ENCODE measurements at regions not wholly inside any gene's neighbourhood (a gene's known extent, or its start where the extent isn't known, plus 50 kb on each side); places are given as distances from the start of the nearest gene placed in this dataset.
"Not testable (repeated sequence)": the region's sequence is repeated elsewhere in the genome, so short reads cannot be mapped to it uniquely, and the experiment has no call there.

- DNase-seq (ENCODE audit: low read depth) = peak; percentile 60
Measured at GRCh38 chr1:121519042-121519755, 334.4 kb downstream of the SRGAP2C start.

- not testable (repeated sequence) for DNase-seq (ENCODE audit: low read depth)
Measured at GRCh38 chr1:121519756-121520286, 335.0 kb downstream of the SRGAP2C start.

- no peak for DNase-seq (ENCODE audit: low read depth)
Measured at GRCh38 chr1:121522061-121522759, 337.4 kb downstream of the SRGAP2C start.

GRCh38 chr1:121523112-121523511 is 338.3 kb downstream of the SRGAP2C start:
- not testable (repeated sequence) for DNase-seq (ENCODE audit: low read depth)

DNA sequence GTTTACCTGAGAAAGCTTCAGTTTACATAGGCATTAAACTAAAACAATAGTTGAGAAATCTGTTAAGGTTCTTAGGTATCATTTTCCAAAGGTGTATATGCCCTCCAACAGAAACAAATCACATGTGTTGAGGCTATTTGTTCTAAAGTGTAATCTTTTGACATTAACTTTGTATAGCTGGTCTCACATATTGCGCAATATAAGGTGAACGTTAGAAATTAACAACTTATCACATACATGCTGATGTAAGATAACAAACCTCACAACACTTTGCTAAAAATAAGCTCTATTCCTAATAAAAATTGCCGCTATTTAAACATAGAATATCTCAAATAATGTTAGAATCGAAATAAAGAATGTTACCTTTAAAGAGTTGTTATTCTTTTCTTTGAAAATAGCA is 340.6 kb downstream of the SRGAP2C start:
- DNase-seq (ENCODE audit: low read depth) = no peak

GRCh38 chr1:121528958-121529357 is 344.2 kb downstream of the SRGAP2C start:
- not testable (repeated sequence) for DNase-seq (ENCODE audit: low read depth)

DNA sequence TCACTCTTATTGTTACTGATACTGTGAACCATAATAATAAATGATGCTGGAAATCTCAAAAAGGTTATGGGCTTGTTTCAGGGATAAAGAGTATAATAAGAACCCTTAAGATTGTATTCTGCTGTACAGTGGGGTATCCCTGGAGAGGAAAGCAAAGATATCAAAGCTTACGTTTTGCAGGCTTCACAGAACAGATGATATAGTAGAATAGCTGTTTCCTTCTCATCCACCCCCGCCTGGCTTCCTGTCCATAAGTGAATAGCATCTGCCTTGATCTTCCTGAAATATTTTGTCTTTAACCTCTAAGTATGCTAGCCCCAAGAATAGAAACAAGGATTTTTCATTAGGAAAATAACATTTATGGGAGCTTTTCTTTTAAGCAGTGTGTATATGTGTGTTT is 345.3 kb downstream of the SRGAP2C start:
- DNase-seq (ENCODE audit: low read depth) = not testable (repeated sequence)

GRCh38 chr1:121531747-121532146 is 347.0 kb downstream of the SRGAP2C start:
- DNase-seq (ENCODE audit: low read depth) = not testable (repeated sequence)

DNA sequence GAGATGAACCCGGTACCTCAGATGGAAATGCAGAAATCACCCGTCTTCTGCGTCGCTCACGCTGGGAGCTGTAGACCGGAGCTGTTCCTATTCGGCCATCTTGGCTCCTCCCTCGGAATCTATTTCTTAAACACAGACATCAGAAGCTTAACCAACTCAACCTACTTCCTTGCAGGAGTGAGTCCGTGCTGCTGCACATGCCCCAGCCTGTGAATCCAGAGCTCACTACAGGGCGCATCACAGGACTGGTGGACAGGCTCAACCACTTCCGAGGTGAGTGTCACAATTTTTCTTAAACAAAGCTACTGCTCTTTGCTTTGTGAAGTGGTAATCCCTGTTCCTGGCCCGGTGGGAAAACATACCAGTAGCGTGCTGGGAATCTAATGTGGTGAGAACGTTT is 353.4 kb downstream of the SRGAP2C start:
- DNase-seq (ENCODE audit: low read depth) = not testable (repeated sequence)

DNA sequence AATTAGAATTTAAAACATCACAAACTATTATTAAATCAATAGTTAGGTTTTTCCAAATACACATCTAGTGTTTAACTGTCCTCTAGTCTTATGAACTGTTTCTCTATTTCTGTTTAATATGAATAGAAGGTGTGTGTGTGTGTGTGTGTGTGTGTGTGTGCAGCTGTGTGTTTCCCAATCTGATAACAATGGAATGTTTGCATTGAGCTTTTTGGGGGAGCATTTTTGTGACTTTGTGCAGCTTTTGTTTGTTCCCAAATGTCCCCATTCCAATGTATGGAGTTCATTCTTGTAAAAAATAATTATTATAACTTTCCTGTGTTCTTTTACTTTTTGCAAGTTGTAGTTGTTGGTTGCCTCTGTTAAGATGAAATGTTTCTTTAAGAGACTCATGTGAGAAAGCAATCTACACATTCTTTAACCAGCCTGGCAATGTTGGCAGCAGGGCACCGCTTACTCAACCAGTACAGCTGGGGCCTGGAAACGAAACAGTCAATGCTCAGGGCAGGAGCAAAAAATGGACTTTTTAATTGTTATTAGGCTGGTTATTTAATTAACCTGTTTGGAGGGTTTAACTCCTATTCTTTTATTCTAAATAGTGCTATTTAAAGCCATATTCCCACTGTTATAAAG is 354.3 kb downstream of the SRGAP2C start:
- DNase-seq (ENCODE audit: low read depth) = no peak

- DNase-seq (ENCODE audit: low read depth) = not testable (repeated sequence)
Measured at GRCh38 chr1:121543988-121544387, 359.2 kb downstream of the SRGAP2C start.

DNA sequence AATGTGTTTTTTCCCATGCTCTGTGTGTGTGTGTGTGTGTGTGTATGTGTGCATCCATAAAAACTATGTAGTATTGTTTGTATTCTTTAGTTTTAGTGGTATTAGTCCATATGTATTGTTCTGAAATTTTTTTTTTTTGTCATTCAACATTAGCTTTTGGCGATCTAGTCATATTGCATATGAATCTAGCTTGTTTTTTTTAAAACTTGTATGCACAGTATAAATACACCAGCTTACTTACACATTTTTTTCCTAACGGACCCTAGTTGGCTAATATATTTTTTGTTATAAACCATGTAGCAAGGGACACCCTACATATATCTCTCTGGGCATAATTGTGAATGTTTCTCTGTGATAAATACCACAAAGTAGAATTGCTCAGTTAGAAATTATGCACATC is 359.7 kb downstream of the SRGAP2C start:
- DNase-seq (ENCODE audit: low read depth) = no peak

- DNase-seq (ENCODE audit: low read depth) = not testable (repeated sequence)
Measured at GRCh38 chr1:121545899-121546298, 361.1 kb downstream of the SRGAP2C start.

DNA sequence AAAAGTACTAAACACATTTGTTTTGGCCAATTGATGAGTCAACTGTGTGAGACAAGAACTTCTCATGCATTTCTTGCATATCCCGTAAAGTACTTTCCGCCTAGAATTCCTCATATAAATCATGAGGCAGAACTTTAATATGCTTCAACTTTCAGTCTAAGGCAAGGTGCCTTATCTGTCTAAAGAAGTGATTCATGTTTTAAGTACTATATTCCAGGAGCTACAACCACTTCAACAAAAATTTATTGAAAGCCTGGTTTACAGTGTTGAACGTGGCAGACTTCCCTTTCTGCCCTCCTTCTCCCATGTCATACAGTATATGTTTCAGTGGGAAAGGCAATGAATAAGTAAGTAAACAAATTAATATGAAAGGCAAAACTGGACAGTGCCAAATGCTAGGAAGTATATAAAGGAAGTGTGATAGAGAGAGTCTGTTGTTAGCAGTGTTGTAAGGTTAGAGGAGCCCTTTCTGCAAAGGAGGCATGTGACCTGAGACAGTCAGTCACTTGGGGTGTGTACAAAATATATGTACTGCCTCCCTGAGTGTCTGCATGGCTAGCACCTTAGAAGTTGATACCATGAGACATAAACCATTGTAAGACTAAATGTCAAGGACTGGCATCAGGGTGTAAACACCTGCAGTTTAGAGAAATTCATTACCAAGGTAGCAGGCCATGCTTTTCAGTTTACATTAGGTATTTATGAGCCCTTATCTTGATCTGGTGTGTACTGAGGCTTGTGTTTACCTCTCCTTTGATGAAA is 362.2 kb downstream of the SRGAP2C start:
- DNase-seq (ENCODE audit: low read depth) = no peak

- DNase-seq (ENCODE audit: low read depth) = not testable (repeated sequence)
Measured at GRCh38 chr1:121547726-121548125, 363.0 kb downstream of the SRGAP2C start.

DNA sequence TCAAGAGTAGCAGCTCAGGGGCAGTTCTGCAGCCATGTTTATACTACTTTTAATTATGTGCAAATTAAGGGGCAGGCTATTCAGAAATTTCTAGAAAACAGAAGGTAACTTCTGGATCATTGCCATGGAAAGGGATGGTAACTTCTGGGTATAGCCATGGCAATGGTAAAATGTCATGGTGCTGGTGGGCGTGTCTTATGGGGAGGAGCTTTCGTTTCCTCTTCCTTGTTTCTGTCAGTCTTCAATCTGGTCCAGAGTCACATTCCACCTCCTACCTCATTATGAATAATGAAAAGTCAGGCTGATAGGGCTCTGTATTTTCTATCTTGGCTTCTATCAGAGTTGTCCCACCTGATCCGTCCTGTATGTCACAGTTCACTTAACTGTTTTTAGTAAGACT is 366.0 kb downstream of the SRGAP2C start:
- DNase-seq (ENCODE audit: low read depth) = not testable (repeated sequence)

- not testable (repeated sequence) for DNase-seq (ENCODE audit: low read depth)
Measured at GRCh38 chr1:121551491-121551890, 366.7 kb downstream of the SRGAP2C start.

GRCh38 chr1:121556560-121556959 is 371.8 kb downstream of the SRGAP2C start:
- not testable (repeated sequence) for DNase-seq (ENCODE audit: low read depth)

- DNase-seq (ENCODE audit: low read depth) = not testable (repeated sequence)
Measured at GRCh38 chr1:121558034-121558433, 373.3 kb downstream of the SRGAP2C start.

DNA sequence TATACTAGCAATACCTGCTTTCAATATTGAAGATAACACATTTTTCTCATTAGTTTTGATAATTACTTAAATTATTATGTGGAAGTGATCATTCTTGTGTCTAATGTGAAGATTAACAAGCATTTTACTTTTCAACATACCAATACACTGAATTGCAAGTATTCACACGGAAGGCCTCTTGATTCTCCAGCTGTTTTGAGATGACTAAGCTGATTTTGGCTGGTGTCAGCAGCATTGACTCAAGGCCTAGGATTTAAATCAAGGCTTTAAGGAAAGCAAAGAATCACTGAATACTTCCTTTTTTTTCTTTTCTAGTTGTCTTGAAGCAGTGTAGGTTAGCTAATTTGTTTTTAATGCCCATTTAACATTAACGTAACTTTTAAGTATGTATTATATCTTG is 373.7 kb downstream of the SRGAP2C start:
- no peak for DNase-seq (ENCODE audit: low read depth)

DNA sequence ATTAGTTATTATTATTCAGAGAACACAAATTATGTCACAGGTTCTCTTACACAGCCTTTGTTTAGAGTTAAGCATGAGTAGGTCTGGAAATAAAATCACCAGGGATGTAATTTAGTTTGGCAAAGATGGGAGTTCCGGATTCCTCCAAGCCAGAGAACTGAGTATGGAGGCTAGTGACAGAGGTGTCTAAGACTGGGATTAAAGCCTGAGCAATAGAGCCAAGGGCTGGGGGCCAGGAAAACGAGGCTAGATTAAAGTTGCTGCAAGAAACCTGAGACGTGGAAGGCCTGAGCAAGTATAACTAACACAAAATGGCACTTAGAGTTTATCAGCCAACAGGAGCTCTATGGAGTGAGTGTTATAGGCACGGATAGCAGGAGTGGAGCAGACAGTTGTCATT is 381.6 kb downstream of the SRGAP2C start:
- DNase-seq (ENCODE audit: low read depth) = no peak

GRCh38 chr1:121569428-121569827 is 384.7 kb downstream of the SRGAP2C start:
- DNase-seq (ENCODE audit: low read depth) = no peak
